ENCODE measurements at regions not wholly inside any gene's neighbourhood (a gene's known extent, or its start where the extent isn't known, plus 50 kb on each side); places are given as distances from the start of the nearest gene placed in this dataset.

GRCh38 chr3:43867436-43868072 lies 176.8 kb downstream of the ABHD5 start:
- DNase-seq = no peak

DNA sequence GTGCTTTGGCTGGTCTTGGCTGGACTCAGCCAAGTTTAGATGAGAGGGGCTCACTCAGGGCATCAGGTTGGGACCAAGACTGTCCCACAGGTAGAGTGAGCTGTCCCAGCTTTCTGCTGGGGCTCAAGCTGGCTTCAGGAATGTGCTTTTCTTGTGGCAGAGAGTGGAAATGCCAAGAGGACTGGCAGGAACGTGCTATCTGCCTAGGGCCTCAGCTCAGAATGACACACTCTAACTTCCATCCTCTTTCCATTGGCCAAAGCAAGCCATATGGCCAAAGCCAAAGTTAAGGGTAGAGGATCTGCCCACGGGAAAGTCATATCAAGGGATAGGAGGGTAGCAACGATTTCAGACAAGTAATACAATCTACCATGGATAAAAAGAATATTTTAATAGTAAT lies 178.8 kb downstream of the ABHD5 start:
- no peak for DNase-seq

DNA sequence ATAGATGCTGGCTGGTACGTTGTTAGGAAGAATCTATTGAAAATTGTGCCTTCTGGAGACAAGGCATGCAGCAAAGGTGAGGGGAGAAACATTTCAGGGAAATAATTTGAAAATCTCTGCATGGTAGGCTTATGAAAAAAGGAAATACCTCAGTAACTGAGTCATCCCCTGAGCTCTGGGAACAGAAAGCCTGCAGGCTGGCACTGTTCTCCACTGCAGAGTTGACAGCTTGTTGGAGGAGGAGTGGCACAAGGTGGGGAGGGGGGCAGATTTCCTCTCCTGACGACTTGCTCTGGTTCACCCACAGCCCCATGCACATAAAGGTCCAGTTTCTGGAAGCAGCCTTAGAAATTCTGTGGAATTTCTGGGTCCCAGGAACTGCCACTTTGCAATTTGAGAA lies 179.4 kb downstream of the ABHD5 start:
- no peak for DNase-seq

DNA sequence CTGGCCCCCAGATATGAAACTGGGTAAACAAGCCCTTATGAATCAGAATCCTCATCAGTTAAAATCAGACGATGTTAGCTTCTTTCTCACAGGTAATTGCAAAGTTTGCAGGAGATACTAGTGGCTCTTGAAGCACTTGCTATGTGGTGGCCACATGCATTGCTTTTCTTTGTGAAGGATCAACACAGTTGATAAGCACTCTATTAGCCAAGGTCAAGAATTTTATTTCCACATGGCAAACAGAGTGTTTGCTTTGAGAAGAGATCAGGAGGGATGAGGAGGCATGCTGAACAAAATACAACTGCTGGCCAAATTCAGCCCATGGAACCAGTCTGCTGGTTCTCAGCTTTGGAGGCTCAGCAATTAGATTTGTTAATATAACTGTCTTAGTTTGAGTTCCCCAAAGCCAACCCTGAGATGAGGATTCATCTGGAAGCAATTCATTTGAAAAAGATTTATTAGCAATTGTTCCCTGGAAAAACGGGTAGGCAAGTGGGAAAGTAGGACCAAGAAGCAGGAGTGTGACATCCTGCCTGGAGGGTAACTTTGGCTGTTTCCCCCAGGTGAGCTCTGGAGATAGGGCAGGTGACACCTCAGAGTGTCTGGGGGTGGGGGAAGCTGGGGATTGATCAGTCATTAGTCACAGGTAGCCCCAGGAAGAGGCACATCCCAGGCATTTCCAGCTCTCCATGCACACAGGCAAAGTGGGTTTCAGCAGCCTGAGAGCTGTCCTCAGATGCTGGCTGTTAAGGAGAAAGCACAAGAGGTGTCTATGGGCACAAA lies 180.3 kb downstream of the ABHD5 start:
- no peak for DNase-seq

GRCh38 chr3:43871627-43872245 lies 181.0 kb downstream of the ABHD5 start:
- no peak for DNase-seq

- no peak for DNase-seq
Observed at GRCh38 chr3:43872301-43872700, 181.6 kb downstream of the ABHD5 start.

- DNase-seq = no peak
Observed at GRCh38 chr3:43872901-43873300, 182.2 kb downstream of the ABHD5 start.

- no peak for DNase-seq
Observed at GRCh38 chr3:43873723-43874122, 183.0 kb downstream of the ABHD5 start.

- DNase-seq = no peak
Observed at GRCh38 chr3:43874290-43874689, 183.6 kb downstream of the ABHD5 start.

DNA sequence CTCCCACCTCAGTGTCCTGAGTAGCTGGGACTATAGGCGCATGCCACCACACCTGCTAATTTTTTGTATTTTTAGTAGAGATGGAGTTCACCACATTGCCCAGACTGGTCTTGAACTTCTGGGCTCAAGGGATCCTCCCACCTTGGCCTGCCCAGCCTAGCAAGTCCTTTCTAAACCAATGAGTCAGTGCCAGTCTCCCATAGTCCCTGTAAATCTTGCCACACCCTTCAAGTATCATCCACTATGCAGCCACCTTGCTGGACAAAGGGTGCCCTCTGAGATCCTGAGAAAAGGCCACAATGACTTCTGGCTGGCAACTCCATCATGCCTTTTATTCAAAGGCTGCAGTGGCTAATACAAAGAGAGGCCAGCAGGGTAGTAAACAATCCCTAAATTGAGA lies 184.0 kb downstream of the ABHD5 start:
- no peak for DNase-seq

DNA sequence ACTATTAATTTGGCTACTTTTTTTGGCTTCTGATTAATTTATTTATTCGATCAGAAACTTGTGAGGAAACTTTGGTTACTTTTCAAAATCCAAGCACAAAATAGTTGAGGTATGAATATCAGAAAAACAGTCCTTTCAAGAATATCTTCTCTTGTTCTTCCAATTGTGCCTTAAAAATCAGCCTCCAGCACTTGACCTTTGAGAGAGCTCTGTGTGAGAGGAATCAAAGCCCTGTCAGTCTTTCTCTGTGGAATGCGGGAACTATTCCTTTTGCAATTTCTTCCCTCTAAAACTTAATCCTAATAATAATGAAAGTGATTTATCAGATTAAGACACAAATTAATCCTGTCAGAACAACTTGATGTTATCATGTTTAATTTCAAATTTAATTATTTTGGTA lies 185.9 kb downstream of the ABHD5 start:
- no peak for DNase-seq

- DNase-seq = no peak
Observed at GRCh38 chr3:43879166-43879565, 188.4 kb downstream of the ABHD5 start.

DNA sequence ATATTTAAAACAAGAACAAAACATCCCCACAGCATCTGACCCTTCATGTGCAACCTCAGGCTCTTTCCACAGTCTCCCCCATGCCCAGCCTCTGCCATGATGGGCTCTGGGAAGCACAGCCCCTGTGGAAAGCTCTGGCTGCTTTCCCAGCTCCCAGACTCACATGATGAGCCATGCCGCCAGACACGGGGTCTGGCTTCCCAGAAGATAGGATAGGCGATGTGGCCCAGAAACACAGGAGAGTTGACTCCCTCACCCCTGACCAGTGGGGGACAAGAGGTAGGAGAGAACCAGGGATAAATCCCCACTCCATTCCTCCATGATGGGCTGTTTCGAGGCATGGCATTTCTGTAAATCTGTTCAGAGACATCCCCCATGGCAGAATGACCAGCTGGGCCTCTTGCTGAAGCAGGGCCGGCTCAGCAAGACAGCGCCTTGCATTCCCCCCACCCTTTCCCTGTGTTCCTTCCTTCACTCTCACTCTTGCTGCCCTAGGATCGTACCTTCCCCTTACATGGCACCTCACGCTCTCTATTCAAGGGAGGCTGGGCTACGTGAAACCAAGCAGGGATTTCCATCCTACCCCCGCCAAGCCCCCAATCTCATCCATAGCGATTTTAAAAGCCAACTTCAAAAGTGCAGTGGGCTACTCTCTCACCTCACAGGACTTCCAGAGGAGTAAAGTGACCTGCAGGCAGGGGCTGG lies 192.4 kb downstream of the ABHD5 start:
- no peak for DNase-seq

DNA sequence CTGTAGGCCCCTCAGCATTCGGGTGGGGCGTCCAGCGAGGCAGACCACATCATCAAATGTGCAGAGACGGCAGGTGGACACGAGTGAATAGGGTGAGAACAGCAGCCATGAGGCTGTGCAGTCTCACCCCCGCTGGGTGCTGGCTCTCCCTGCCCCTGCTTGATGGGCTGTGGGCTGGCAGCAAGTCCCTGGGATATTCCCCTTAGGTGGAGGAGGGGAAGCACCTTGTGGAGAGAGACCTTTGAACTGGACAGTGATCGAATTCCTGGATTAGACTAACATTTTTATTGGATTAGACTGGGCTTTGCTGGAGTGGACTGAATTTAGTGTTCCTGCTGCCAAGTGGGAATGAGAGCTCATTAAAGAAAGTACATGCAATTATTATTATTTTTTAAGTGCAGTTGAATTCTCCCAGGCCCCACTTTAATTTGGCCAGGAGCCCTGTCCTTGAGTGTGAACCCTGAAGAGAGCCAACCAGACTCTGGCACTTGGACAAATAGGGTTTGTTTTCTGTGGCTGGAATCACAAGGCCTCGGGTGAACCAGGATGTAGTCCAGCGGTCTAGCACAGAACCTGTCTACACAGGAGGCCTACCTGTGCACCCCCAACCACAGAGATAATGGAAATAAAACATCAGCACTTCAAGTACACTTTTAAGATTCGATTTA lies 193.1 kb downstream of the ABHD5 start:
- no peak for DNase-seq

GRCh38 chr3:43884581-43884980 lies 193.8 kb downstream of the ABHD5 start:
- no peak for DNase-seq

GRCh38 chr3:43885908-43886618 lies 195.3 kb downstream of the ABHD5 start:
- DNase-seq = no peak

GRCh38 chr3:43892061-43892460 lies 201.3 kb downstream of the ABHD5 start:
- DNase-seq = no peak

GRCh38 chr3:43892526-43892925 lies 201.8 kb downstream of the ABHD5 start:
- DNase-seq = no peak

DNA sequence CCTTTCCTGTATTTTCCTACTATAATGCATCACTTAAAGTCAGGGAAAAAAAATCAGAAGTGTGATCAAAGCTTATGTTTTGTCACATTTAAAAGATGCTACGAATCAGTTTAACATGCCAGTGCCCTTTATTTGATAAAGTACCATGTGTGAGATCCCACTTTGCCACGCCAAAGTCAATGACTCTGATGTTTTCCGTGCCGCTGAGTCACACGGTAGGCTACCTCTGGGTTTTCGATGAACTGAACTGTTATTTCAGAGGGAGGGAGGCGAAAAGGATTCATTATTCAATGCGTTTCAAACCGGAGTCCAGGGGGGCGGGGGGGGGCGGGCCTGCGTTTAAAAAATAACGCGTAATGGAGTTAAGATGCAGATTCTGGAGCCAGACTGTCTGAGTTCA lies 203.0 kb downstream of the ABHD5 start:
- DNase-seq = no peak

DNA sequence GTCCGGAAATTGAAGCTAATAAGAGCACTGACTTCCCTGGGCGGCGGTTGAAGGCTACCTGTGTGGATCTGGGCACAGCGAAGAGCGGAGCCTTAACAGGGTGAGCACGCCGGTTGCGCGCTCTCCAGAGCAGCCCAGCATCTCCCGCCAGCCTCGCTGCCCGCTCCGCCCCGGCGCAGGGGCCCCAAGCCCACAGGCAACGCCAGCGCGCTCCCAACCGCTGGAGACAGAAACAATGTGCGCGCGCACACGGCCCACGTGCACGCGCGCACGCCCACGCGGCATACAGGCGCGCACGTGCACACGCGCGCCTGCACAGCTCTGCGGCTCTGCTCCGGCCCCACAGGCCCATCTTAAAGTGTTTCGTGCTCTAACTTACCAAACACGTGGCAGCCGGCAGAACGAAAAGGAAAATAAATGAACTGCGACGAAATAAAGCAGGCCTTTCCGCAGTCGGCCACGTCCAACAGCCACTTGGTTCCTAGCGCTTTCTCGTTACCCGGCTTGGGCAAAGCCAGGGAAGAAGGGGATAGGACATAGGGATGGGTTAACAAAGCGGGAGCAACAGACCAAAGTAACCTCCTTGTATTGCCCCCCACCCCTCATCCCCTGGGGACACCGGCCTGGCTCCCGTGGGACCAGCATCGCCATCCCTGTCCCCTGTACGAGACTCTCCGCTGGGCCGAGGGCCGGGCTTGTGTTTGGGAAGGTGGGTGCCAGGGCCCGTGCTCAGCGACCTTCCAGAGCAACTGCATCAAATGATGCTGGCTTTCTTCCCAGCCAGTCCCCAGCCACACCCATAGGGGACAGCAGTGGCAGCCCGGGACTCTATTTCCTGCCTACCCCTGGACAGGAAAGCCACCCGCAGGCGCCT lies 203.7 kb downstream of the ABHD5 start:
- DNase-seq = peak; percentile 79

DNA sequence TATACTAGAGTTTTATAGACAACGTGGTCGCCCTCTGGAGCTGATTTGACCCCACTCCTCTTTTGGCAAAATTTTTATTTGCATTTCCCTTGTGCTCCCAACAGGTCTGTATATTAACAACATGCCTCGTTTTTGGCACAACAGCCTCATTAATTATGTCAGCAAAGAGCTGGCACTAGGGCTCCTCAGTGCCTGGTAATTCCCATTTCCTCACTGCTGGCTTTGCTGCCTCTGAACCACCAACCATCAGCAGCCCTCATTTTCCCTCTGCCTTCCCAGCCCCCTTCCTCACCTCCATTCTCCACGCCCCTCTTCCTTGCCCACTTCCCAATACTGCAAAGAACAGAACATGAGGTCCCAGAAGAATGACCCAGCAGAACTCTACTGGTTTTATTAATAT lies 204.8 kb downstream of the ABHD5 start:
- no peak for DNase-seq

All from activated CD8-positive, alpha-beta memory T cell treated with anti-CD3 and anti-CD28 coated beads, Interleukin-2, amount 50 U/mL, for 48 hours (primary cell).